Panc1 (cell line): ENCODE measurements at regions not wholly inside any gene's neighbourhood (a gene's known extent, or its start where the extent isn't known, plus 50 kb on each side); places are given as distances from the start of the nearest gene placed in this dataset.

ENCODE experiments used
- ATAC-seq: fragments of 200-7000 bp; cut with Tn5 transposase; 2 replicates; pipeline ENCODE4 v1.9.1; 2020; ENCODE audit warnings: mild to moderate bottlenecking, moderate library complexity
- BruUV-seq: library from RNA; stranded (reverse); fragments of 400-500 nt; replicated peaks from 2 replicates; lab custom pipeline; 2021; lab: Mats Ljungman, UMichigan
- CTCF ChIA-PET: fragments of 300-600 bp; sonication (Branson Sonifier 250); formaldehyde crosslinking; loops from one replicate; lab custom pipeline; 2022; ENCODE audit warnings: antibody characterized with exemption; lab: Charles Lee
- POLR2A ChIA-PET: fragments of 300-600 bp; sonication (Branson Sonifier 250); formaldehyde crosslinking; loops from one replicate; lab custom pipeline; 2022; ENCODE audit warnings: antibody characterized with exemption; lab: Charles Lee
- DNase-seq: peaks from one replicate; pipeline ENCODE4 v3.0.0-alpha.2; 2010; ENCODE audit warnings: low read depth, low spot score
- H3K27ac ChIP-seq: 2 replicates; pipeline ENCODE4 v1.5.1; 2011; ENCODE audit warnings: mild to moderate bottlenecking, low read length, inconsistent platforms
- H3K27me3 ChIP-seq: fragments of 200-500 bp; sonication (Bioruptor generic); 2 replicates; pipeline ENCODE4 v1.6.0; 2014; ENCODE audit warnings: low read length, inconsistent platforms; ENCODE audit not compliant: control insufficient read depth, insufficient read depth
- H3K36me3 ChIP-seq: fragments of 200-500 bp; sonication (Bioruptor generic); 2 replicates; pipeline ENCODE4 v1.5.1; 2014; ENCODE audit warnings: inconsistent platforms, mild to moderate bottlenecking, low read length, moderate library complexity; ENCODE audit not compliant: control insufficient read depth, insufficient read depth
- H3K4me1 ChIP-seq: 2 replicates; pipeline ENCODE4 v1.5.1; 2011; ENCODE audit warnings: inconsistent platforms, mild to moderate bottlenecking, low read length, moderate library complexity; ENCODE audit not compliant: control insufficient read depth, insufficient read depth
- H3K4me3 ChIP-seq, 2 experiments: 2 replicates each; pipeline ENCODE4 v1.5.1; 2011 to 2012; ENCODE audit warnings: low read depth in 2 of 2, low read length in 2 of 2, mild to moderate bottlenecking in 2 of 2, inconsistent platforms in 1 of 2, moderate library complexity in 1 of 2
- H3K9me3 ChIP-seq: fragments of 200-500 bp; sonication (Bioruptor generic); 2 replicates; pipeline ENCODE4 v1.5.1; 2014; ENCODE audit warnings: low read depth, mild to moderate bottlenecking, inconsistent platforms, low read length, moderate library complexity; ENCODE audit not compliant: control insufficient read depth, insufficient read depth
- POLR2AphosphoS5 ChIP-seq: IDR thresholded peaks from 2 replicates; pipeline ENCODE4 v1.6.1; 2012; ENCODE audit warnings: mild to moderate bottlenecking, low read depth, low read length, moderate library complexity
- REST ChIP-seq, 2 experiments: IDR thresholded peaks; 2 replicates each; pipeline ENCODE4 v1.6.1; 2011 to 2012; ENCODE audit warnings: low read depth in 2 of 2, control low read depth in 1 of 2, low read length in 1 of 2, mild to moderate bottlenecking in 1 of 2, moderate library complexity in 1 of 2; ENCODE audit not compliant: insufficient read depth in 1 of 2
- SIN3A ChIP-seq: IDR thresholded peaks from 2 replicates; pipeline ENCODE4 v1.6.1; 2012; ENCODE audit warnings: low read depth, mild to moderate bottlenecking, low read length, moderate library complexity, borderline replicate concordance; ENCODE audit not compliant: insufficient read depth
- TCF7L2 ChIP-seq: IDR thresholded peaks from 2 replicates; pipeline ENCODE4 v1.6.1; 2011; ENCODE audit warnings: mild to moderate bottlenecking, low read depth, low read length, inconsistent platforms
- in situ Hi-C: cut with HindIII; loops from 2 replicates; pipeline ENCODE4 v1.10.0; 2016; ENCODE audit warnings: low sequenced_read_pairs, low pct_unique_long_range_greater_than_20kb
- intact Hi-C: fragments of 100-400 bp; cut with micrococcal nuclease; formaldehyde crosslinking; loops from one replicate; pipeline ENCODE4 v1.10.0; 2022; ENCODE audit not compliant: unreplicated experiment
- TF ChIP-seq, protein P1 (sequence below): fragments of 450-650 bp; IDR thresholded peaks from 2 replicates; pipeline ENCODE4 v1.5.1; 2017; ENCODE audit warnings: mild to moderate bottlenecking

DNA sequence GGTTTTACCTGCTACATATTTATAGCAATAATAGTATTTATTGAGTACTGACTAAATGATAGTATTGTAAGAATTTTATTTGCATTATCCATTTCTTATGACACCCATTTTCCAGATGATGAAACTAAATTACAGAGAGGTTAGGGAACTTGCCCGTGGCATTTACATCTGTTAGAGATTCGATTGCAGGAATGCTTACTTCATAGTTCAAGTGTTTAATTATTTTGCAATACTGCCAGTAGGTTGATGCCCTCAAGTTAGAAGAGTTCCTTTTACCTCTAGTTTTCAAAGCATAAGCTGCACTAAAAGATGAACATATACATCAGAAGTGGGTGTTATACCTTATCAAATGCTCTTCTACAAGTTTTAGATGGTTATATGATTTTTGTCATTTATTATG, 362.8 kb upstream of the RGMA start:
- H3K27ac ChIP-seq, result no peak overlapping the region
- BruUV-seq, result no TSS peak
- no peaks in the 10 kb centered on the region for H3K4me1 ChIP-seq
- no peaks in the 10 kb centered on the region for H3K27me3 ChIP-seq
- TF ChIP-seq TCF7L2 (no peak), REST (IDR thresholded peaks at IDR 0.05; ENCODE audit: insufficient read depth in 1 of 2, low read depth in 2 of 2, low read length in 1 of 2) (no peak), SIN3A (no peak), POLR2AphosphoS5 (no peak)
- TF ChIP-seq, protein P1, sequence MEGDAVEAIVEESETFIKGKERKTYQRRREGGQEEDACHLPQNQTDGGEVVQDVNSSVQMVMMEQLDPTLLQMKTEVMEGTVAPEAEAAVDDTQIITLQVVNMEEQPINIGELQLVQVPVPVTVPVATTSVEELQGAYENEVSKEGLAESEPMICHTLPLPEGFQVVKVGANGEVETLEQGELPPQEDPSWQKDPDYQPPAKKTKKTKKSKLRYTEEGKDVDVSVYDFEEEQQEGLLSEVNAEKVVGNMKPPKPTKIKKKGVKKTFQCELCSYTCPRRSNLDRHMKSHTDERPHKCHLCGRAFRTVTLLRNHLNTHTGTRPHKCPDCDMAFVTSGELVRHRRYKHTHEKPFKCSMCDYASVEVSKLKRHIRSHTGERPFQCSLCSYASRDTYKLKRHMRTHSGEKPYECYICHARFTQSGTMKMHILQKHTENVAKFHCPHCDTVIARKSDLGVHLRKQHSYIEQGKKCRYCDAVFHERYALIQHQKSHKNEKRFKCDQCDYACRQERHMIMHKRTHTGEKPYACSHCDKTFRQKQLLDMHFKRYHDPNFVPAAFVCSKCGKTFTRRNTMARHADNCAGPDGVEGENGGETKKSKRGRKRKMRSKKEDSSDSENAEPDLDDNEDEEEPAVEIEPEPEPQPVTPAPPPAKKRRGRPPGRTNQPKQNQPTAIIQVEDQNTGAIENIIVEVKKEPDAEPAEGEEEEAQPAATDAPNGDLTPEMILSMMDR, result no peak
- ChIA-PET POLR2A (no interaction called here), CTCF (interaction anchor here (1.0 kb wide), 1 partner anchor 668 kb away, joined by 3 read pairs; no protein-coding TSS in a partner anchor)
- H3K36me3 ChIP-seq, result no peaks in the 10 kb centered on the region
- DNase-seq (no peak), ATAC-seq (no peak)
- H3K4me3 ChIP-seq, result no peak overlapping the region
- no peaks in the 10 kb centered on the region for H3K9me3 ChIP-seq
- in situ Hi-C loops (no loop called here), intact Hi-C loops (no loop called here)

- H3K4me1 ChIP-seq, result no peaks in the 10 kb centered on the region
- TF ChIP-seq TCF7L2 (0 out of 2 replicates have a peak, but pooled peaks have one; percentile 25), REST (IDR thresholded peaks at IDR 0.05; ENCODE audit: insufficient read depth in 1 of 2, low read depth in 2 of 2, low read length in 1 of 2) (no peak)
- DNase-seq, result no peak
- no peaks in the 10 kb centered on the region for H3K36me3 ChIP-seq
- in situ Hi-C loops, result no loop called here
- BruUV-seq, result no TSS peak
- CTCF ChIA-PET, result interaction anchor here (1.0 kb wide), 1 partner anchor 669 kb away, joined by 3 read pairs; no protein-coding TSS in a partner anchor
- H3K27ac ChIP-seq, result no peak overlapping the region
- no peaks in the 10 kb centered on the region for H3K27me3 ChIP-seq
- POLR2A ChIA-PET, result no interaction called here
- no peak for ATAC-seq
- H3K4me3 ChIP-seq, result no peak overlapping the region
- no peaks in the 10 kb centered on the region for H3K9me3 ChIP-seq
- intact Hi-C loops, result no loop called here
These were observed 362.3 kb upstream of the RGMA start for GRCh38 chr15:93451265-93451664.
